Lower leg skin (tissue), 3 donors: ENCODE measurements at regions not wholly inside any gene's neighbourhood (a gene's known extent, or its start where the extent isn't known, plus 50 kb on each side); places are given as distances from the start of the nearest gene placed in this dataset.

Experiments
- POLR2A ChIP-seq, 2 donors: fragments of 450-650 bp; IDR thresholded peaks; one replicate each; pipeline ENCODE4 v1.6.1; 2016 to 2017; ENCODE audit warnings: antibody characterized with exemption in 2 of 2, mild to moderate bottlenecking in 1 of 2, moderate library complexity in 1 of 2
- TF ChIP-seq, protein P1 (sequence below), 3 donors: fragments of 450-650 bp; IDR thresholded peaks; one replicate each; pipeline ENCODE4 v1.5.1; 2016; ENCODE audit warnings: antibody characterized with exemption in 3 of 3, mild to moderate bottlenecking in 3 of 3, moderate library complexity in 2 of 3

DNA sequence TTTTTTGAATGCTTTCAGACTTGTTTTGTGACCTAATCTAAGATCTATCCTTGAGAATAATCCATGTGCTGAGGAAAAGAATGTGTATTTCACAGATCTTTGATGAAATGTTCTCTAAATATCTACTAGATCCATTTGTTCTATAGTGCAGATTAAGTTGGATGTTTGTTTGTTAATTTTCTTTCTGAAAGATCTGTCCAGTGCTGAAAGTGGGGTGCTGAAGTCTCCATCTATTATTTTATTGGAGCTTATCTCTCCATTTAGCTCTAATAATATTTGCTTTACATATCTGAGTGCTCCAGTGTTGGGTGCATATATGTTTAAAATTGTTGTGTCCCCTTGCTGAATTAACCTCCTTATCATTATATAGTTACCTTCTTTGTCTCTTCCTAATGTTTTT, 303.6 kb downstream of the HTR1B start:
- TF ChIP-seq, protein P1, sequence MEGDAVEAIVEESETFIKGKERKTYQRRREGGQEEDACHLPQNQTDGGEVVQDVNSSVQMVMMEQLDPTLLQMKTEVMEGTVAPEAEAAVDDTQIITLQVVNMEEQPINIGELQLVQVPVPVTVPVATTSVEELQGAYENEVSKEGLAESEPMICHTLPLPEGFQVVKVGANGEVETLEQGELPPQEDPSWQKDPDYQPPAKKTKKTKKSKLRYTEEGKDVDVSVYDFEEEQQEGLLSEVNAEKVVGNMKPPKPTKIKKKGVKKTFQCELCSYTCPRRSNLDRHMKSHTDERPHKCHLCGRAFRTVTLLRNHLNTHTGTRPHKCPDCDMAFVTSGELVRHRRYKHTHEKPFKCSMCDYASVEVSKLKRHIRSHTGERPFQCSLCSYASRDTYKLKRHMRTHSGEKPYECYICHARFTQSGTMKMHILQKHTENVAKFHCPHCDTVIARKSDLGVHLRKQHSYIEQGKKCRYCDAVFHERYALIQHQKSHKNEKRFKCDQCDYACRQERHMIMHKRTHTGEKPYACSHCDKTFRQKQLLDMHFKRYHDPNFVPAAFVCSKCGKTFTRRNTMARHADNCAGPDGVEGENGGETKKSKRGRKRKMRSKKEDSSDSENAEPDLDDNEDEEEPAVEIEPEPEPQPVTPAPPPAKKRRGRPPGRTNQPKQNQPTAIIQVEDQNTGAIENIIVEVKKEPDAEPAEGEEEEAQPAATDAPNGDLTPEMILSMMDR (IDR thresholded peaks at IDR 0.05), result no peak
- no peak for TF ChIP-seq POLR2A (IDR thresholded peaks at IDR 0.05)
